ENCODE measurements at regions not wholly inside any gene's neighbourhood (a gene's known extent, or its start where the extent isn't known, plus 50 kb on each side); places are given as distances from the start of the nearest gene placed in this dataset.

- WGBS, 2 donors = 58 to 67% methylated on average over 2 of the region's 2 CpGs
- TF ChIP-seq CTCF (IDR thresholded peaks at IDR 0.05) = no peak
- intact Hi-C loops (cut with DNase I) = no loop called here
- Histone ChIP-seq H3K4me1 (no peaks in the 10 kb centered on the region), H3K27me3 (no peaks in the 10 kb centered on the region), H3K36me3 (no peaks in the 10 kb centered on the region), H3K9me3 (no peaks in the 10 kb centered on the region), H3K4me3 (no peak overlapping the region), H3K27ac (no peak overlapping the region)
- ATAC-seq = no peak
- DNase-seq = no peak
These were observed 85.6 kb upstream of the ETAA1 start for GRCh38 chr2:67311536-67311935.

GRCh38 chr2:67312871-67313270 is 84.3 kb upstream of the ETAA1 start:
- TF ChIP-seq CTCF (IDR thresholded peaks at IDR 0.05) = no peak
- WGBS, 2 donors = 13 to 67% methylated on average over 1 of the region's 1 CpG
- intact Hi-C loops (cut with DNase I) = no loop called here
- Histone ChIP-seq H3K36me3 (no peaks in the 10 kb centered on the region), H3K27me3 (no peaks in the 10 kb centered on the region), H3K9me3 (no peaks in the 10 kb centered on the region), H3K27ac (no peak overlapping the region), H3K4me1 (no peaks in the 10 kb centered on the region), H3K4me3 (no peak overlapping the region)
- ATAC-seq = no peak
- no peak for DNase-seq

GRCh38 chr2:67313536-67313935 is 83.6 kb upstream of the ETAA1 start:
- H3K27me3 ChIP-seq = no peaks in the 10 kb centered on the region
- no peaks in the 10 kb centered on the region for H3K9me3 ChIP-seq
- intact Hi-C loops (cut with DNase I) = no loop called here
- no peak overlapping the region for H3K27ac ChIP-seq
- H3K4me3 ChIP-seq = no peak overlapping the region
- DNase-seq (no peak), ATAC-seq (no peak)
- 74 to 75% methylated on average over 1 of the region's 1 CpG for WGBS, 2 donors
- H3K4me1 ChIP-seq = no peaks in the 10 kb centered on the region
- no peak for TF ChIP-seq CTCF (IDR thresholded peaks at IDR 0.05)
- H3K36me3 ChIP-seq = no peaks in the 10 kb centered on the region

GRCh38 chr2:67318031-67318430 is 79.1 kb upstream of the ETAA1 start:
- Histone ChIP-seq H3K9me3 (no peaks in the 10 kb centered on the region), H3K27me3 (peaks cover 0 to 4% (median 0%) of the 10 kb centered on the region in 7 donors), H3K4me3 (no peak overlapping the region), H3K4me1 (peaks cover 0 to 8% (median 4%) of the 10 kb centered on the region in 9 donors), H3K27ac (no peak overlapping the region), H3K36me3 (no peaks in the 10 kb centered on the region)
- ATAC-seq = no peak
- TF ChIP-seq CTCF (IDR thresholded peaks at IDR 0.05) = no peak
- intact Hi-C loops (cut with DNase I) = no loop called here
- WGBS, 2 donors = 98 to 100% methylated on average over 1 of the region's 1 CpG
- no peak for DNase-seq

GRCh38 chr2:67318563-67318962 is 78.6 kb upstream of the ETAA1 start:
- no peak for DNase-seq
- Histone ChIP-seq H3K27ac (no peak overlapping the region), H3K27me3 (peaks cover 0 to 4% (median 0%) of the 10 kb centered on the region in 7 donors), H3K9me3 (no peaks in the 10 kb centered on the region), H3K4me1 (peaks cover 0 to 9% (median 4%) of the 10 kb centered on the region in 9 donors), H3K36me3 (no peaks in the 10 kb centered on the region), H3K4me3 (no peak overlapping the region)
- 90 to 92% methylated on average over 3 of the region's 3 CpGs for WGBS, 2 donors
- no peak for TF ChIP-seq CTCF (IDR thresholded peaks at IDR 0.05)
- intact Hi-C loops (cut with DNase I) = no loop called here
- ATAC-seq = no peak
